Ascending aorta (tissue), 2 donors: ENCODE measurements at regions not wholly inside any gene's neighbourhood (a gene's known extent, or its start where the extent isn't known, plus 50 kb on each side); places are given as distances from the start of the nearest gene placed in this dataset.
"Not testable (repeated sequence)": the region's sequence is repeated elsewhere in the genome, so short reads cannot be mapped to it uniquely, and the experiment has no call there.

Experiments
- DNase-seq, 2 donors: peaks; one replicate each; pipeline ENCODE4 v3.0.0-alpha.2; 2019; ENCODE audit warnings: low spot score in 2 of 2
- H3K27ac ChIP-seq, 2 donors: fragments of 200-600 bp; sonication (generic); one replicate each; pipeline ENCODE4 v1.5.1; 2016 to 2017; ENCODE audit warnings: mild to moderate bottlenecking in 1 of 2
- H3K27me3 ChIP-seq: fragments of 200-600 bp; sonication (generic); one replicate; pipeline ENCODE4 v1.5.1; 2017
- H3K36me3 ChIP-seq, 2 donors: fragments of 200-600 bp; sonication (generic); one replicate each; pipeline ENCODE4 v1.5.1; 2016
- H3K4me1 ChIP-seq, 2 donors: fragments of 200-600 bp; sonication (generic); one replicate each; pipeline ENCODE4 v1.5.1; 2016 to 2017; ENCODE audit warnings: mild to moderate bottlenecking in 1 of 2
- H3K4me3 ChIP-seq, 2 donors: fragments of 200-600 bp; sonication (generic); one replicate each; pipeline ENCODE4 v1.5.1; 2016 to 2017; ENCODE audit warnings: mild to moderate bottlenecking in 1 of 2
- H3K9me3 ChIP-seq, 2 donors: fragments of 200-600 bp; sonication (generic); one replicate each; pipeline ENCODE4 v1.5.1; 2016
- CTCF ChIP-seq, 3 experiments: fragments of 200-600 bp in 2 of 3; fragments of 450-650 bp in 1 of 3; sonication (generic) in 2 of 3; IDR thresholded peaks; one replicate each; pipeline ENCODE4 v1.5.1; 2016 to 2019; ENCODE audit warnings: antibody characterized with exemption in 3 of 3, mild to moderate bottlenecking in 1 of 3, moderate library complexity in 1 of 3
- intact Hi-C: fragments of 100-400 bp; cut with DNase I; formaldehyde crosslinking; loops from one replicate; pipeline ENCODE4 v1.15.1; 2023

GRCh38 chr6:139736325-139736906 is 362.0 kb upstream of the CITED2 start:
- intact Hi-C loops = no loop called here

GRCh38 chr6:139732451-139732850 is 358.0 kb upstream of the CITED2 start:
- H3K36me3 ChIP-seq = no peaks in the 10 kb centered on the region
- H3K4me1 ChIP-seq = no peaks in the 10 kb centered on the region
- intact Hi-C loops = no loop called here
- no peak overlapping the region for H3K4me3 ChIP-seq
- H3K27me3 ChIP-seq = no peaks in the 10 kb centered on the region
- DNase-seq = no peak
- no peaks in the 10 kb centered on the region for H3K9me3 ChIP-seq
- TF ChIP-seq CTCF (IDR thresholded peaks at IDR 0.05) = no peak
- H3K27ac ChIP-seq = no peak overlapping the region

More at GRCh38 chr6:139736325-139736906, 362.0 kb upstream of the CITED2 start:
- no peaks in the 10 kb centered on the region for H3K36me3 ChIP-seq
- no peak for TF ChIP-seq CTCF (IDR thresholded peaks at IDR 0.05)
- DNase-seq = no peak
- no peak overlapping the region for H3K4me3 ChIP-seq
- no peak overlapping the region for H3K27ac ChIP-seq
- no peaks in the 10 kb centered on the region for H3K4me1 ChIP-seq
- no peaks in the 10 kb centered on the region for H3K27me3 ChIP-seq
- H3K9me3 ChIP-seq = no peaks in the 10 kb centered on the region

GRCh38 chr6:139730340-139730974 is 356.0 kb upstream of the CITED2 start:
- no peak for TF ChIP-seq CTCF (IDR thresholded peaks at IDR 0.05)
- no peaks in the 10 kb centered on the region for H3K27me3 ChIP-seq
- no peak for DNase-seq
- no peak overlapping the region for H3K4me3 ChIP-seq
- no peaks in the 10 kb centered on the region for H3K4me1 ChIP-seq
- H3K9me3 ChIP-seq = no peaks in the 10 kb centered on the region
- H3K36me3 ChIP-seq = no peaks in the 10 kb centered on the region
- no peak overlapping the region for H3K27ac ChIP-seq
- intact Hi-C loops = no loop called here

- Histone ChIP-seq H3K4me3 (no peak overlapping the region), H3K9me3 (no peaks in the 10 kb centered on the region), H3K27me3 (no peaks in the 10 kb centered on the region), H3K36me3 (no peaks in the 10 kb centered on the region), H3K4me1 (no peaks in the 10 kb centered on the region), H3K27ac (peak overlapping the region in 1 of 2 donors; percentile 10)
- DNase-seq = no peak
- intact Hi-C loops = no loop called here
- no peak for TF ChIP-seq CTCF (IDR thresholded peaks at IDR 0.05)
These were observed 354.5 kb upstream of the CITED2 start for GRCh38 chr6:139728876-139729427.

- H3K4me3 ChIP-seq, H3K27me3 ChIP-seq, intact Hi-C loops, H3K27ac ChIP-seq, DNase-seq, H3K4me1 ChIP-seq, H3K9me3 ChIP-seq, H3K36me3 ChIP-seq: not testable (repeated sequence)
These were observed 351.8 kb upstream of the CITED2 start for GRCh38 chr6:139726272-139726671.

GRCh38 chr6:139722530-139722929 is 348.1 kb upstream of the CITED2 start:
- H3K27me3 ChIP-seq = no peaks in the 10 kb centered on the region
- intact Hi-C loops = no loop called here
- no peaks in the 10 kb centered on the region for H3K4me1 ChIP-seq

More at GRCh38 chr6:139722530-139722929, 348.1 kb upstream of the CITED2 start:
- Histone ChIP-seq H3K36me3 (no peaks in the 10 kb centered on the region), H3K9me3 (no peaks in the 10 kb centered on the region), H3K27ac (no peak overlapping the region), H3K4me3 (no peak overlapping the region)
- DNase-seq = no peak
- no peak for TF ChIP-seq CTCF (IDR thresholded peaks at IDR 0.05)
